CD14-positive monocyte (primary cell): ENCODE measurements at regions not wholly inside any gene's neighbourhood (a gene's known extent, or its start where the extent isn't known, plus 50 kb on each side); places are given as distances from the start of the nearest gene placed in this dataset.

Experiments used
- DNase-seq, 3 donors: peaks; one replicate each; pipeline ENCODE4 v3.0.0-alpha.2; 2011 to 2022
- H2AFZ ChIP-seq: 2 replicates; pipeline ENCODE4 v1.6.0; 2012; ENCODE audit warnings: mild to moderate bottlenecking, low read depth, low read length, inconsistent platforms; ENCODE audit not compliant: insufficient read depth, poor library complexity, severe bottlenecking
- H3K27ac ChIP-seq, 2 donors: 1 replicate in 1 of 2; 2 replicates in 1 of 2; pipeline ENCODE4 v1.5.1; 2012 to 2013; ENCODE audit warnings: low read length in 2 of 2, control low read depth in 1 of 2, inconsistent platforms in 1 of 2, low read depth in 1 of 2, mild to moderate bottlenecking in 1 of 2
- H3K27me3 ChIP-seq, 2 donors: one replicate each; pipeline versions ENCODE4 v1.6.0 to v1.6.1; 2011 to 2013; ENCODE audit warnings: low read length in 2 of 2; ENCODE audit not compliant: control insufficient read depth in 2 of 2, insufficient read depth in 2 of 2
- H3K36me3 ChIP-seq, 2 donors: replicated peaks in 1 of 2; 1 replicate in 1 of 2; 2 replicates in 1 of 2; pipeline versions ENCODE4 v1.5.1 to v1.6.1; 2012 to 2013; ENCODE audit warnings: low read length in 2 of 2, control low read depth in 1 of 2, inconsistent platforms in 1 of 2, mild to moderate bottlenecking in 1 of 2; ENCODE audit not compliant: insufficient read depth in 2 of 2, control insufficient read depth in 1 of 2
- H3K4me1 ChIP-seq, 2 donors: 1 replicate in 1 of 2; 2 replicates in 1 of 2; pipeline versions ENCODE4 v1.5.1 to v1.6.1; 2012 to 2013; ENCODE audit warnings: low read length in 2 of 2, control low read depth in 1 of 2, inconsistent platforms in 1 of 2, mild to moderate bottlenecking in 1 of 2, moderate library complexity in 1 of 2; ENCODE audit not compliant: insufficient read depth in 2 of 2, control insufficient read depth in 1 of 2
- H3K4me2 ChIP-seq: replicated peaks from 2 replicates; pipeline ENCODE3; 2012; ENCODE audit warnings: low read length, moderate library complexity, mild to moderate bottlenecking; ENCODE audit not compliant: poor library complexity, severe bottlenecking; ENCODE audit errors: extremely low read depth
- H3K4me3 ChIP-seq, 3 experiments: fragments of 200-600 bp in 1 of 3; sonication (generic) in 1 of 3; replicated peaks in 1 of 3; 1 replicate in 2 of 3; 2 replicates in 1 of 3; pipeline ENCODE4 v1.5.1; 2011 to 2013; ENCODE audit warnings: low read length in 3 of 3, mild to moderate bottlenecking in 3 of 3, control low read depth in 2 of 3, low read depth in 2 of 3, inconsistent platforms in 1 of 3, moderate library complexity in 1 of 3
- H3K79me2 ChIP-seq: 2 replicates; pipeline ENCODE4 v1.6.0; 2012; ENCODE audit warnings: mild to moderate bottlenecking, control low read depth, inconsistent platforms, low read length, moderate library complexity; ENCODE audit not compliant: insufficient read depth
- H3K9ac ChIP-seq: 2 replicates; pipeline ENCODE4 v1.6.0; 2017; ENCODE audit warnings: low read length, mild to moderate bottlenecking; ENCODE audit not compliant: insufficient read depth, poor library complexity, severe bottlenecking
- H3K9me3 ChIP-seq, 2 donors: replicated peaks in 1 of 2; 1 replicate in 1 of 2; 2 replicates in 1 of 2; pipeline versions ENCODE4 v1.5.1 to v1.6.1; 2012 to 2013; ENCODE audit warnings: low read length in 2 of 2, control low read depth in 1 of 2; ENCODE audit not compliant: control insufficient read depth in 1 of 2, insufficient read depth in 1 of 2
- H4K20me1 ChIP-seq: 2 replicates; pipeline ENCODE4 v1.6.0; 2012; ENCODE audit warnings: mild to moderate bottlenecking, low read length, control low read depth, moderate library complexity; ENCODE audit not compliant: insufficient read depth
- H3K27ac Mint-ChIP-seq, 7 donors: one replicate each; pipeline ENCODE4 v1.8.0; 2020; ENCODE audit warnings: mild to moderate bottlenecking in 7 of 7, mixed read lengths in 7 of 7, moderate library complexity in 6 of 7, inconsistent platforms in 2 of 7
- H3K27me3 Mint-ChIP-seq, 3 donors: one replicate each; pipeline ENCODE4 v1.8.0; 2021 to 2022; ENCODE audit warnings: low read depth in 3 of 3, mild to moderate bottlenecking in 3 of 3, mixed read lengths in 3 of 3, moderate library complexity in 3 of 3, inconsistent platforms in 1 of 3
- H3K36me3 Mint-ChIP-seq, 2 donors: one replicate each; pipeline ENCODE4 v1.8.0; 2020; ENCODE audit warnings: mixed read lengths in 2 of 2, inconsistent platforms in 1 of 2, mild to moderate bottlenecking in 1 of 2
- H3K4me1 Mint-ChIP-seq: one replicate; pipeline ENCODE4 v1.8.0; 2020; ENCODE audit warnings: mild to moderate bottlenecking, mixed read lengths
- H3K4me3 Mint-ChIP-seq, 2 donors: one replicate each; pipeline ENCODE4 v1.8.0; 2020; ENCODE audit warnings: mild to moderate bottlenecking in 2 of 2, mixed read lengths in 2 of 2, moderate library complexity in 1 of 2
- H3K9me3 Mint-ChIP-seq, 7 donors: one replicate each; pipeline ENCODE4 v1.8.0; 2020 to 2022; ENCODE audit warnings: mixed read lengths in 7 of 7, mild to moderate bottlenecking in 6 of 7, moderate library complexity in 6 of 7, inconsistent platforms in 2 of 7
- WGBS: methylation state at CpG from one replicate; pipeline ENCODE4 v1.1.5; 2013; ENCODE audit warnings: missing lambda C conversion rate; ENCODE audit not compliant: insufficient coverage; 5-methylcytosine and 5-hydroxymethylcytosine counted together
- intact Hi-C, 2 donors: fragments of 100-400 bp; cut with micrococcal nuclease; formaldehyde crosslinking; loops; one replicate each; pipeline versions ENCODE4 v1.15.0 to v1.15.1; 2023
- TF ChIP-seq, protein P1 (sequence below): fragments of 200-600 bp; IDR thresholded peaks from one replicate; pipeline ENCODE4 v1.8.0; 2022; ENCODE audit warnings: antibody characterized with exemption, mild to moderate bottlenecking

DNA sequence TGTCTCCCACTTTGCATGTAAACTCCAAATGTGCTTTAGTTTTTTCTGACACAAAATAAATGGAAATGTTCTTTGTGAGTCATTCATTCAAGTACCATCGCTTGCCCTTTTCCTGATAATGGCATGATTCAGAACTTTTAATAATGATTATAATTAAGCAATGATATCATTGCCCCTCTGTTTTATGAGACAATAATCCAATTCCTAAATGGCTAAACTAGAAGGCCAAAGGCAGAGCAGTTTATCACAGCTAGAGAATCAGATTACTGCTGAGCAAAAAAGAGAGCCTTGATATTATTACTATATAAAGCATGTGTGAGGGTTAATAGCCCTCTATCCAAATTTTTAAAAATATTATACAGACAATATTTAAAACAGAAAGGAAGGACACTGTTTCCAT is 484.2 kb upstream of the PTPRD start:
- Mint-ChIP-seq H3K4me3 (no peak overlapping the region), H3K4me1 (no peaks in the 10 kb centered on the region)

DNA sequence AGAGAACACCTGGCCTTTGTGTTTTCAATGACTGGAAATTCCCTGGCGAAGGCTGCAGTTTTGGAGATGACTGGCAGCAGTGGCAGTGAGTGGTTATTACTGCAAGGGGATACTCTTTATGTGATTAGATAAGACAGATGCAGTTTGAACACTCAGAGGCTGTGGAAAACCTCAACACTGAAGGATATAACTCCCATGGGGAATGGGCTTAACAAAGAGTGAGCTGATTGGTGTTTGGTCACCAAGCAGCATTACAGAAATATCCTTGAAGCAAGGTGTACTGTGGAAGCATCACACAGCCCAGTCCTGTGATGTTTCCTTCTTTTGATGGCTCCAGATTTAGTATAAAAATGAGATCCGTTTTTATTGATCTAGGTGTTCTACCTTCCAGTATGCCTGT is 490.7 kb upstream of the PTPRD start:
- Histone ChIP-seq H2AFZ (no peak overlapping the region), H3K27ac (no peak overlapping the region), H3K79me2 (no peaks in the 10 kb centered on the region), H4K20me1 (no peaks in the 10 kb centered on the region), H3K27me3 (no peaks in the 10 kb centered on the region), H3K4me3 (no peak overlapping the region), H3K36me3 (no peaks in the 10 kb centered on the region), H3K4me2 (no peak overlapping the region), H3K9me3 (peaks cover 5 to 16% of the 10 kb centered on the region in 2 donors), H3K9ac (no peak overlapping the region), H3K4me1 (no peaks in the 10 kb centered on the region)
- TF ChIP-seq, protein P1, sequence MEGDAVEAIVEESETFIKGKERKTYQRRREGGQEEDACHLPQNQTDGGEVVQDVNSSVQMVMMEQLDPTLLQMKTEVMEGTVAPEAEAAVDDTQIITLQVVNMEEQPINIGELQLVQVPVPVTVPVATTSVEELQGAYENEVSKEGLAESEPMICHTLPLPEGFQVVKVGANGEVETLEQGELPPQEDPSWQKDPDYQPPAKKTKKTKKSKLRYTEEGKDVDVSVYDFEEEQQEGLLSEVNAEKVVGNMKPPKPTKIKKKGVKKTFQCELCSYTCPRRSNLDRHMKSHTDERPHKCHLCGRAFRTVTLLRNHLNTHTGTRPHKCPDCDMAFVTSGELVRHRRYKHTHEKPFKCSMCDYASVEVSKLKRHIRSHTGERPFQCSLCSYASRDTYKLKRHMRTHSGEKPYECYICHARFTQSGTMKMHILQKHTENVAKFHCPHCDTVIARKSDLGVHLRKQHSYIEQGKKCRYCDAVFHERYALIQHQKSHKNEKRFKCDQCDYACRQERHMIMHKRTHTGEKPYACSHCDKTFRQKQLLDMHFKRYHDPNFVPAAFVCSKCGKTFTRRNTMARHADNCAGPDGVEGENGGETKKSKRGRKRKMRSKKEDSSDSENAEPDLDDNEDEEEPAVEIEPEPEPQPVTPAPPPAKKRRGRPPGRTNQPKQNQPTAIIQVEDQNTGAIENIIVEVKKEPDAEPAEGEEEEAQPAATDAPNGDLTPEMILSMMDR = no peak
- no peak overlapping the region for H3K4me3 Mint-ChIP-seq
- whole genome bisulfite sequencing = 100% methylated on average over 1 of the region's 2 CpGs
- H3K27me3 Mint-ChIP-seq = peaks cover 0 to 1% (median 0%) of the 10 kb centered on the region in 3 donors
- intact Hi-C loops = no loop called here
- DNase-seq = no peak
- H3K9me3 Mint-ChIP-seq = peaks cover 0 to 11% (median 9%) of the 10 kb centered on the region in 7 donors
- no peaks in the 10 kb centered on the region for H3K4me1 Mint-ChIP-seq
- H3K36me3 Mint-ChIP-seq = no peaks in the 10 kb centered on the region
- no peak overlapping the region for H3K27ac Mint-ChIP-seq

More for the DNA sequence above, 484.2 kb upstream of the PTPRD start:
- Histone ChIP-seq H3K27me3 (no peaks in the 10 kb centered on the region), H4K20me1 (no peaks in the 10 kb centered on the region), H3K79me2 (no peaks in the 10 kb centered on the region), H3K9me3 (peaks cover 0 to 6% of the 10 kb centered on the region in 2 donors), H2AFZ (no peak overlapping the region), H3K36me3 (no peaks in the 10 kb centered on the region), H3K4me3 (no peak overlapping the region), H3K27ac (no peak overlapping the region), H3K4me1 (no peaks in the 10 kb centered on the region), H3K9ac (no peak overlapping the region), H3K4me2 (no peak overlapping the region)
- no CpG with 5 or more reads among the region's 1 CpG for WGBS
- TF ChIP-seq, protein P1 = no peak
- no peak overlapping the region for H3K27ac Mint-ChIP-seq
- H3K27me3 Mint-ChIP-seq = no peaks in the 10 kb centered on the region
- no peak for DNase-seq
- H3K9me3 Mint-ChIP-seq = peaks cover 0 to 4% (median 0%) of the 10 kb centered on the region in 7 donors
- H3K36me3 Mint-ChIP-seq = no peaks in the 10 kb centered on the region
- intact Hi-C loops = no loop called here
